ENCODE measurements at regions not wholly inside any gene's neighbourhood (a gene's known extent, or its start where the extent isn't known, plus 50 kb on each side); places are given as distances from the start of the nearest gene placed in this dataset.
A peak's percentile ranks its signal among the peaks of the same experiment; 100 is the strongest.

- DNase-seq (ENCODE audit: low read depth), result no peak
- no peak for TF ChIP-seq CTCF (conservative IDR thresholded peaks at IDR 0.05; ENCODE audit: low read depth, low read length)
Observed at GRCh38 chr7:46468753-46469356, 547.8 kb upstream of the IGFBP3 start.

GRCh38 chr7:46463170-46463569 lies 542.1 kb upstream of the IGFBP3 start:
- no peak for TF ChIP-seq CTCF (conservative IDR thresholded peaks at IDR 0.05; ENCODE audit: low read depth, low read length)
- no peak overlapping the region for H3K4me3 ChIP-seq (ENCODE audit: low read length)
- DNase-seq (ENCODE audit: low read depth), result no peak

More at GRCh38 chr7:46468753-46469356, 547.8 kb upstream of the IGFBP3 start:
- H3K4me3 ChIP-seq (ENCODE audit: low read length), result no peak overlapping the region

- TF ChIP-seq CTCF (conservative IDR thresholded peaks at IDR 0.05; ENCODE audit: low read depth, low read length), result no peak
- H3K4me3 ChIP-seq (ENCODE audit: low read length), result no peak overlapping the region
- no peak for DNase-seq (ENCODE audit: low read depth)
Observed at GRCh38 chr7:46461334-46461777, 540.3 kb upstream of the IGFBP3 start.

GRCh38 chr7:46459942-46460341 lies 538.9 kb upstream of the IGFBP3 start:
- no peak overlapping the region for H3K4me3 ChIP-seq (ENCODE audit: low read length)
- no peak for TF ChIP-seq CTCF (conservative IDR thresholded peaks at IDR 0.05; ENCODE audit: low read depth, low read length)
- no peak for DNase-seq (ENCODE audit: low read depth)

GRCh38 chr7:46454816-46455215 lies 533.7 kb upstream of the IGFBP3 start:
- TF ChIP-seq CTCF (conservative IDR thresholded peaks at IDR 0.05; ENCODE audit: low read depth, low read length), result no peak
- DNase-seq (ENCODE audit: low read depth), result peak; percentile 33

GRCh38 chr7:46452561-46453135 lies 531.6 kb upstream of the IGFBP3 start:
- TF ChIP-seq CTCF (conservative IDR thresholded peaks at IDR 0.05; ENCODE audit: low read depth, low read length), result no peak
- H3K4me3 ChIP-seq (ENCODE audit: low read length), result no peak overlapping the region
- DNase-seq (ENCODE audit: low read depth), result no peak

More at GRCh38 chr7:46454816-46455215, 533.7 kb upstream of the IGFBP3 start:
- H3K4me3 ChIP-seq (ENCODE audit: low read length), result no peak overlapping the region

GRCh38 chr7:46451846-46452245 lies 530.8 kb upstream of the IGFBP3 start:
- no peak for DNase-seq (ENCODE audit: low read depth)
- no peak overlapping the region for H3K4me3 ChIP-seq (ENCODE audit: low read length)
- no peak for TF ChIP-seq CTCF (conservative IDR thresholded peaks at IDR 0.05; ENCODE audit: low read depth, low read length)

All from retinal pigment epithelial cell (primary cell).